IMR-90 (cell line): ENCODE measurements at regions not wholly inside any gene's neighbourhood (a gene's known extent, or its start where the extent isn't known, plus 50 kb on each side); places are given as distances from the start of the nearest gene placed in this dataset.

Experiments used
- ATAC-seq: fragments of 200-7000 bp; cut with Tn5 transposase; 2 replicates; pipeline ENCODE4 v1.9.1; 2020; ENCODE audit warnings: low read depth, mild to moderate bottlenecking, moderate library complexity
- BruUV-seq: library from RNA; stranded (reverse); fragments of 400-500 nt; replicated peaks from 2 replicates; lab custom pipeline; 2021; lab: Mats Ljungman, UMichigan
- CTCF ChIA-PET: fragments of 300-600 bp; formaldehyde crosslinking; extraction: SDS; loops from one replicate; lab custom pipeline; 2021; ENCODE audit warnings: antibody characterized with exemption; lab: Yijun Ruan, JAX
- POLR2A ChIA-PET: fragments of 300-600 bp; sonication (Branson Sonifier 250); formaldehyde crosslinking; loops from one replicate; lab custom pipeline; 2022; ENCODE audit warnings: antibody characterized with exemption; ENCODE audit not compliant: unreplicated experiment; lab: Charles Lee
- DNase-seq: peaks from one replicate; pipeline ENCODE4 v3.0.0; 2013
- H2AFZ ChIP-seq: replicated peaks from 2 replicates; pipeline ENCODE3; 2013; ENCODE audit warnings: low read length, mild to moderate bottlenecking; ENCODE audit not compliant: poor library complexity
- H2AK5ac ChIP-seq: 2 replicates; pipeline ENCODE4 v1.6.1; 2013; ENCODE audit warnings: low read depth, low read length, inconsistent platforms
- H2AK9ac ChIP-seq: replicated peaks from 2 replicates; pipeline ENCODE3; 2013; ENCODE audit warnings: mild to moderate bottlenecking, low read depth, low read length, moderate library complexity; ENCODE audit not compliant: poor library complexity
- H2BK120ac ChIP-seq: 2 replicates; pipeline ENCODE4 v1.6.1; 2013; ENCODE audit warnings: low read depth, low read length, inconsistent platforms
- H2BK15ac ChIP-seq: 3 replicates; pipeline ENCODE4 v1.6.1; 2013; ENCODE audit warnings: low read depth, low read length, inconsistent platforms
- H2BK20ac ChIP-seq: 2 replicates; pipeline ENCODE4 v1.6.1; 2013; ENCODE audit warnings: low read depth, mild to moderate bottlenecking, inconsistent platforms, low read length, moderate library complexity
- H2BK5ac ChIP-seq: 2 replicates; pipeline ENCODE4 v1.6.1; 2013; ENCODE audit warnings: mild to moderate bottlenecking, low read depth, low read length, inconsistent platforms; ENCODE audit not compliant: poor library complexity, severe bottlenecking
- H3K14ac ChIP-seq: replicated peaks from 2 replicates; pipeline ENCODE4 v1.6.1; 2013; ENCODE audit warnings: low read depth, low read length, inconsistent platforms
- H3K18ac ChIP-seq: 2 replicates; pipeline ENCODE4 v1.6.1; 2013; ENCODE audit warnings: low read depth, low read length, control low read depth
- H3K23ac ChIP-seq: 2 replicates; pipeline ENCODE4 v1.6.1; 2013; ENCODE audit warnings: low read depth, low read length, inconsistent platforms
- H3K27ac ChIP-seq: 2 replicates; pipeline ENCODE4 v1.5.1; 2013; ENCODE audit warnings: mild to moderate bottlenecking, control low read depth, low read length; ENCODE audit not compliant: insufficient read depth
- H3K27me3 ChIP-seq: 2 replicates; pipeline ENCODE4 v1.6.1; 2013; ENCODE audit warnings: low read length; ENCODE audit not compliant: control insufficient read depth, insufficient read depth
- H3K36me3 ChIP-seq: 2 replicates; pipeline ENCODE4 v1.6.1; 2013; ENCODE audit warnings: low read length, mixed read lengths; ENCODE audit not compliant: control insufficient read depth, insufficient read depth
- H3K4ac ChIP-seq: 2 replicates; pipeline ENCODE4 v1.6.1; 2013; ENCODE audit warnings: low read depth, low read length, inconsistent platforms
- H3K4me1 ChIP-seq: 2 replicates; pipeline ENCODE4 v1.6.1; 2013; ENCODE audit warnings: low read length, mixed read lengths; ENCODE audit not compliant: control insufficient read depth, insufficient read depth
- H3K4me2 ChIP-seq: 2 replicates; pipeline ENCODE4 v1.6.1; 2013; ENCODE audit warnings: low read depth, mild to moderate bottlenecking, control low read depth, low read length, moderate library complexity
- H3K4me3 ChIP-seq: 2 replicates; pipeline ENCODE4 v1.5.1; 2013; ENCODE audit warnings: low read depth, mild to moderate bottlenecking, control low read depth, low read length, moderate library complexity; ENCODE audit not compliant: insufficient read depth
- H3K56ac ChIP-seq: 2 replicates; pipeline ENCODE4 v1.6.1; 2013; ENCODE audit warnings: low read length, inconsistent platforms; ENCODE audit not compliant: insufficient read depth; ENCODE audit errors: extremely low read depth
- H3K79me1 ChIP-seq, 2 experiments: 2 replicates each; pipeline ENCODE4 v1.6.1; 2013; ENCODE audit warnings: low read length in 2 of 2, inconsistent platforms in 1 of 2, low read depth in 1 of 2
- H3K9ac ChIP-seq: 2 replicates; pipeline ENCODE4 v1.6.1; 2013; ENCODE audit warnings: low read depth, low read length, control low read depth
- H3K9me1 ChIP-seq: 2 replicates; pipeline ENCODE4 v1.6.1; 2013; ENCODE audit warnings: low read length, inconsistent platforms; ENCODE audit not compliant: insufficient read depth
- H3K9me3 ChIP-seq: 2 replicates; pipeline ENCODE4 v1.6.1; 2013; ENCODE audit warnings: low read length; ENCODE audit not compliant: control insufficient read depth, insufficient read depth
- H4K20me1 ChIP-seq: 2 replicates; pipeline ENCODE4 v1.6.1; 2013; ENCODE audit warnings: low read length, inconsistent platforms; ENCODE audit not compliant: insufficient read depth
- H4K5ac ChIP-seq: 2 replicates; pipeline ENCODE4 v1.6.1; 2013; ENCODE audit warnings: mild to moderate bottlenecking, low read depth, low read length, control low read depth
- H4K8ac ChIP-seq, 2 experiments: 2 replicates each; pipeline ENCODE4 v1.6.1; 2013; ENCODE audit warnings: low read depth in 2 of 2, low read length in 2 of 2, control low read depth in 1 of 2, inconsistent platforms in 1 of 2
- H4K91ac ChIP-seq: 2 replicates; pipeline ENCODE4 v1.6.1; 2013; ENCODE audit warnings: low read depth, low read length, inconsistent platforms; ENCODE audit not compliant: insufficient read depth
- BHLHE40 ChIP-seq: fragments of 150-350 bp; IDR thresholded peaks from 2 replicates; pipeline ENCODE4 v1.6.1; 2016; ENCODE audit warnings: mild to moderate bottlenecking, low read depth, low read length
- CEBPB ChIP-seq: IDR thresholded peaks from 2 replicates; pipeline ENCODE4 v1.6.1; 2012; ENCODE audit warnings: low read depth, low read length, improper control_type of control experiment
- CHD1 ChIP-seq: IDR thresholded peaks from 2 replicates; pipeline ENCODE4 v1.6.1; 2012; ENCODE audit warnings: low read depth, low read length, improper control_type of control experiment
- CTCF ChIP-seq: conservative IDR thresholded peaks from 2 replicates; pipeline ENCODE4 v1.5.1; 2012; ENCODE audit warnings: mild to moderate bottlenecking, low read depth, low read length, improper control_type of control experiment
- ELK1 ChIP-seq: fragments of 150-350 bp; IDR thresholded peaks from 2 replicates; pipeline ENCODE4 v1.6.1; 2016; ENCODE audit warnings: low read depth, mild to moderate bottlenecking, low read length, moderate library complexity, borderline replicate concordance
- FOS ChIP-seq: fragments of 150-350 bp; IDR thresholded peaks from 2 replicates; pipeline ENCODE4 v1.6.1; 2016; ENCODE audit warnings: low read depth, low read length
- MAFK ChIP-seq: IDR thresholded peaks from 2 replicates; pipeline ENCODE4 v1.6.1; 2012; ENCODE audit warnings: low read depth, low read length, improper control_type of control experiment
- MAZ ChIP-seq: IDR thresholded peaks from 2 replicates; pipeline ENCODE4 v1.6.1; 2012; ENCODE audit warnings: low read depth, mild to moderate bottlenecking, low read length, improper control_type of control experiment, moderate library complexity, borderline replicate concordance
- MXI1 ChIP-seq: IDR thresholded peaks from 2 replicates; pipeline ENCODE4 v1.6.1; 2012; ENCODE audit warnings: low read depth, mild to moderate bottlenecking, low read length, moderate library complexity, borderline replicate concordance
- NFE2L2 ChIP-seq: fragments of 150-350 bp; IDR thresholded peaks from 2 replicates; pipeline ENCODE4 v1.6.1; 2016; ENCODE audit warnings: low read depth, mild to moderate bottlenecking, low read length
- POLR2A ChIP-seq: IDR thresholded peaks from 2 replicates; pipeline ENCODE4 v1.6.1; 2012; ENCODE audit warnings: mild to moderate bottlenecking, low read depth, low read length
- RAD21 ChIP-seq: IDR thresholded peaks from 2 replicates; pipeline ENCODE4 v1.6.1; 2012; ENCODE audit warnings: low read length, improper control_type of control experiment
- RCOR1 ChIP-seq: IDR thresholded peaks from 2 replicates; pipeline ENCODE4 v1.6.1; 2012; ENCODE audit warnings: mild to moderate bottlenecking, low read length, improper control_type of control experiment; ENCODE audit not compliant: insufficient replicate concordance
- RFX5 ChIP-seq: IDR thresholded peaks from 2 replicates; pipeline ENCODE4 v1.8.0; 2012; ENCODE audit warnings: low read depth, mild to moderate bottlenecking, low read length, moderate library complexity
- SMC3 ChIP-seq: fragments of 150-350 bp; IDR thresholded peaks from 2 replicates; pipeline ENCODE4 v1.6.1; 2016; ENCODE audit warnings: low read depth, mild to moderate bottlenecking, antibody characterized with exemption, low read length, moderate library complexity
- USF2 ChIP-seq: fragments of 150-350 bp; IDR thresholded peaks from 2 replicates; pipeline ENCODE4 v1.6.1; 2017; ENCODE audit warnings: mild to moderate bottlenecking, antibody characterized with exemption, low read length, low read depth
- WGBS, 2 experiments: methylation state at CpG; one replicate each; pipeline versions ENCODE4 v1.1.5 to v1.1.7; 2013; ENCODE audit warnings: missing lambda C conversion rate in 2 of 2; ENCODE audit not compliant: insufficient read length in 1 of 2; ENCODE audit errors: extremely low coverage in 2 of 2; 5-methylcytosine and 5-hydroxymethylcytosine counted together
- dilution Hi-C: fragments of 300-500 bp; cut with HindIII; formaldehyde crosslinking; loops from one replicate; pipeline ENCODE4 v1.14.3; 2018; ENCODE audit warnings: low sequenced_read_pairs; ENCODE audit not compliant: unreplicated experiment
- in situ Hi-C: fragments of 300-500 bp; cut with MboI; formaldehyde crosslinking; loops from 3 replicates; pipeline ENCODE4 v1.14.3; 2019; ENCODE audit warnings: low sequenced_read_pairs, inconsistent platforms, mixed read lengths
- intact Hi-C: fragments of 100-400 bp; cut with micrococcal nuclease; formaldehyde crosslinking; loops from 2 replicates; pipeline ENCODE4 v1.10.0; 2022

GRCh38 chr10:44520651-44521050 is 135.8 kb upstream of the CXCL12 start:
- Histone ChIP-seq H3K4me1 (no peaks in the 10 kb centered on the region), H2BK5ac (no peak overlapping the region), H3K27ac (no peak overlapping the region), H3K4ac (no peak overlapping the region), H3K9ac (no peak overlapping the region), H3K9me1 (no peaks in the 10 kb centered on the region; the same call in 1 of the 2 replicates), H4K91ac (no peak overlapping the region), H3K14ac (no peak overlapping the region), H2AFZ (no peak overlapping the region), H2AK9ac (no peak overlapping the region), H3K56ac (no peak overlapping the region), H2BK120ac (no peak overlapping the region), H3K36me3 (no peaks in the 10 kb centered on the region), H2BK20ac (no peak overlapping the region), H3K9me3 (no peaks in the 10 kb centered on the region), H2AK5ac (no peak overlapping the region), H3K4me2 (no peak overlapping the region), H3K23ac (no peak overlapping the region), H4K20me1 (no peaks in the 10 kb centered on the region), H3K18ac (no peak overlapping the region), H4K5ac (no peak overlapping the region), H3K79me1 (no peaks in the 10 kb centered on the region), H2BK15ac (no peak overlapping the region), H3K4me3 (no peak overlapping the region), H4K8ac (no peak overlapping the region), H3K27me3 (no peaks in the 10 kb centered on the region; the same call in none of the 2 replicates)
- ATAC-seq (no peak), DNase-seq (peak; percentile 11)
- ChIA-PET POLR2A (no interaction called here), CTCF (no interaction called here)
- WGBS, 2 experiments, result no CpG with 5 or more reads among the region's 2 CpGs
- intact Hi-C loops, result no loop called here
- in situ Hi-C loops, result no loop called here
- TF ChIP-seq BHLHE40 (no peak), RFX5 (no peak), FOS (no peak), CEBPB (no peak), USF2 (no peak), CHD1 (no peak), MAZ (no peak), NFE2L2 (no peak), SMC3 (no peak), ELK1 (no peak), POLR2A (no peak), RCOR1 (no peak), RAD21 (no peak), MXI1 (no peak), CTCF (no peak), MAFK (no peak)
- BruUV-seq, result no TSS peak
- dilution Hi-C loops, result no loop called here
